ENCODE measurements at regions not wholly inside any gene's neighbourhood (a gene's known extent, or its start where the extent isn't known, plus 50 kb on each side); places are given as distances from the start of the nearest gene placed in this dataset.

DNA sequence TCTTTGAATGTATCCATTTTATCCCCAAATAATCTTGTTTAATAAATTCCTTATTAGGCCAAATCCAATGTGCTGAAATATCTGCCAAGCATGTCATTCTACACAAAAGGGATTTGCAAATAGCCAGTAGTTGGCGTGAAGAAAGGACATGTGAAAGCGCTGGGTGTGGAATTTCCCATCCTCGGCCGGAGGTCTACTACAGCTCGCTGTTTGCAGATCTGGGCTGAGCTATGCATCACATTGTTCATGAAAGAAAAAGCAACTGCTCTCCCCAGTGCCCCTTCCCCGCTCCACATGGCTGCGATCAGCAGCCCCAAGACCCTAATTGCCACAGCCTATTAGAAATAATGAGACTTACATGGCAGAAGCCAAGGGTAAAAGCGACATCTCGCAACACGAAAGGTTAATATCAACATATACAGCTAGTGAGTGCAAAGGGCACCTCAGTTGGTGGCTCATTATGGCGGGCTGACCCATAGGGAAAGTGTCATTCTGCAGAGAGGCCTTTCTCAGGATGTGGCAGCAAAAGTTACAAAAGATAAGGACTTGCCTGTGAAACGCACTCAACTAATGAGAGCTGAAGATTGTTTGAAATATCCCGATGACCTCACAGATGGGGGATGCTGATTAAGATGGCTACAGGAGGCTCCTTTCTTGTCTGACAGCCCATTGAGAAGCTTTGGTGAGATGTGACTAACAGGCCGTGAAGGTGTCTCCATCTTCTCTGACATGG is 126.9 kb upstream of the CYP1B1 start:
- TF ChIP-seq, protein P1, sequence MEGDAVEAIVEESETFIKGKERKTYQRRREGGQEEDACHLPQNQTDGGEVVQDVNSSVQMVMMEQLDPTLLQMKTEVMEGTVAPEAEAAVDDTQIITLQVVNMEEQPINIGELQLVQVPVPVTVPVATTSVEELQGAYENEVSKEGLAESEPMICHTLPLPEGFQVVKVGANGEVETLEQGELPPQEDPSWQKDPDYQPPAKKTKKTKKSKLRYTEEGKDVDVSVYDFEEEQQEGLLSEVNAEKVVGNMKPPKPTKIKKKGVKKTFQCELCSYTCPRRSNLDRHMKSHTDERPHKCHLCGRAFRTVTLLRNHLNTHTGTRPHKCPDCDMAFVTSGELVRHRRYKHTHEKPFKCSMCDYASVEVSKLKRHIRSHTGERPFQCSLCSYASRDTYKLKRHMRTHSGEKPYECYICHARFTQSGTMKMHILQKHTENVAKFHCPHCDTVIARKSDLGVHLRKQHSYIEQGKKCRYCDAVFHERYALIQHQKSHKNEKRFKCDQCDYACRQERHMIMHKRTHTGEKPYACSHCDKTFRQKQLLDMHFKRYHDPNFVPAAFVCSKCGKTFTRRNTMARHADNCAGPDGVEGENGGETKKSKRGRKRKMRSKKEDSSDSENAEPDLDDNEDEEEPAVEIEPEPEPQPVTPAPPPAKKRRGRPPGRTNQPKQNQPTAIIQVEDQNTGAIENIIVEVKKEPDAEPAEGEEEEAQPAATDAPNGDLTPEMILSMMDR (conservative IDR thresholded peaks at IDR 0.05; ENCODE audit: low read length) = no peak
- TF ChIP-seq EZH2phosphoT487 (IDR thresholded peaks at IDR 0.05; ENCODE audit: borderline replicate concordance) = no peak

Measured in Loucy (cell line).